ENCODE measurements at regions not wholly inside any gene's neighbourhood (a gene's known extent, or its start where the extent isn't known, plus 50 kb on each side); places are given as distances from the start of the nearest gene placed in this dataset.
"Not testable (repeated sequence)": the region's sequence is repeated elsewhere in the genome, so short reads cannot be mapped to it uniquely, and the experiment has no call there.

DNA sequence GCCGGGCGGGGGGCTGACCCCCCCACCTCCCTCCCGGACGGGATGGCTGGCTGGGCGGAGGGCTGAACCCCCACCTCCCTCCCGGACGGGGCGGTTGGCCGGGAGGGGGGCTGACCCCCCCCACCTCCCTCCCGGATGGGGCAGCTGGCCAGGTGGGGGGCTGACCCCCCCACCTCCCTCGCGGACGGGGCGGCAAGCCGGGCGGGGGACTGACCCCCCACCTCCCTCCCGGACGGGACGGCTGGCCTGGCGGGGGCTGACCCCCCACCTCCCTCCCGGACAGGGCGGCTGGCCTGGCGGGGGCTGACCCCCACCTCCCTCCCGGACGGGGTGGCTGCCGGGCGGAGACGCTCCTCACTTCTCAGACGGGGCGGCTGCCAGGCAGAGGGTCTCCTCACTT is 440.1 kb upstream of the ISX start:
- TF ChIP-seq, protein P1, sequence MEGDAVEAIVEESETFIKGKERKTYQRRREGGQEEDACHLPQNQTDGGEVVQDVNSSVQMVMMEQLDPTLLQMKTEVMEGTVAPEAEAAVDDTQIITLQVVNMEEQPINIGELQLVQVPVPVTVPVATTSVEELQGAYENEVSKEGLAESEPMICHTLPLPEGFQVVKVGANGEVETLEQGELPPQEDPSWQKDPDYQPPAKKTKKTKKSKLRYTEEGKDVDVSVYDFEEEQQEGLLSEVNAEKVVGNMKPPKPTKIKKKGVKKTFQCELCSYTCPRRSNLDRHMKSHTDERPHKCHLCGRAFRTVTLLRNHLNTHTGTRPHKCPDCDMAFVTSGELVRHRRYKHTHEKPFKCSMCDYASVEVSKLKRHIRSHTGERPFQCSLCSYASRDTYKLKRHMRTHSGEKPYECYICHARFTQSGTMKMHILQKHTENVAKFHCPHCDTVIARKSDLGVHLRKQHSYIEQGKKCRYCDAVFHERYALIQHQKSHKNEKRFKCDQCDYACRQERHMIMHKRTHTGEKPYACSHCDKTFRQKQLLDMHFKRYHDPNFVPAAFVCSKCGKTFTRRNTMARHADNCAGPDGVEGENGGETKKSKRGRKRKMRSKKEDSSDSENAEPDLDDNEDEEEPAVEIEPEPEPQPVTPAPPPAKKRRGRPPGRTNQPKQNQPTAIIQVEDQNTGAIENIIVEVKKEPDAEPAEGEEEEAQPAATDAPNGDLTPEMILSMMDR (IDR thresholded peaks at IDR 0.05) = not testable (repeated sequence)
- TF ChIP-seq EZH2, EZH2phosphoT487 (IDR thresholded peaks at IDR 0.05): not testable (repeated sequence)
